GM13976 (cell line): ENCODE measurements at regions not wholly inside any gene's neighbourhood (a gene's known extent, or its start where the extent isn't known, plus 50 kb on each side); places are given as distances from the start of the nearest gene placed in this dataset.
A peak's percentile ranks its signal among the peaks of the same experiment; 100 is the strongest.

Source experiments
- DNase-seq: peaks from one replicate; pipeline ENCODE4 v3.0.0; 2012; ENCODE audit warnings: low spot score
- CTCF ChIP-seq: IDR thresholded peaks from 2 replicates; pipeline ENCODE4 v1.5.1; 2012; ENCODE audit warnings: borderline replicate concordance, mild to moderate bottlenecking; ENCODE audit not compliant: insufficient read depth; ENCODE audit errors: extremely low read depth, missing control alignments, control extremely low read depth
- in situ Hi-C: fragments of 300-500 bp; cut with MboI; formaldehyde crosslinking; loops from one replicate; pipeline ENCODE4 v1.12.0; 2022; ENCODE audit warnings: low sequenced_read_pairs, mixed read lengths, inconsistent platforms; ENCODE audit not compliant: unreplicated experiment

GRCh38 chr18:51727780-51728179, 530.3 kb upstream of the MEX3C start:
- in situ Hi-C loops, result no loop called here
- no peak for TF ChIP-seq CTCF
- peak; percentile 16 for DNase-seq

- in situ Hi-C loops, result no loop called here
- DNase-seq, result no peak
- TF ChIP-seq CTCF, result no peak
These were observed 533.6 kb upstream of the MEX3C start for GRCh38 chr18:51731070-51731469.

GRCh38 chr18:51734576-51734975, 537.1 kb upstream of the MEX3C start:
- in situ Hi-C loops, result no loop called here
- TF ChIP-seq CTCF, result no peak
- no peak for DNase-seq

- in situ Hi-C loops, result no loop called here
- peak; percentile 67 for DNase-seq
- TF ChIP-seq CTCF, result no peak
These were observed 541.7 kb upstream of the MEX3C start for GRCh38 chr18:51739044-51739666.

- TF ChIP-seq CTCF, result no peak
- no peak for DNase-seq
- in situ Hi-C loops, result no loop called here
These were observed 554.4 kb upstream of the MEX3C start for GRCh38 chr18:51751901-51752300.

GRCh38 chr18:51753365-51754057, 556.0 kb upstream of the MEX3C start:
- DNase-seq, result no peak
- in situ Hi-C loops, result no loop called here
- TF ChIP-seq CTCF, result no peak
